ENCODE measurements at regions not wholly inside any gene's neighbourhood (a gene's known extent, or its start where the extent isn't known, plus 50 kb on each side); places are given as distances from the start of the nearest gene placed in this dataset.

- TF ChIP-seq CTCF (IDR thresholded peaks at IDR 0.05) = no peak
- H4K20me1 ChIP-seq (ENCODE audit: insufficient read depth, low read length) = no peaks in the 10 kb centered on the region
- H3K79me2 ChIP-seq (ENCODE audit: insufficient read depth, low read length) = no peaks in the 10 kb centered on the region
- no peak overlapping the region for H3K4me3 ChIP-seq (replicated peaks in 1 of 3; ENCODE audit: low read depth in 2 of 3, low read length in 3 of 3)
- H3K27me3 Mint-ChIP-seq (ENCODE audit: low read depth in 3 of 3) = no peaks in the 10 kb centered on the region
- H3K9me3 Mint-ChIP-seq = peaks cover 0 to 2% (median 0%) of the 10 kb centered on the region in 7 donors
- WGBS (ENCODE audit: insufficient coverage) = no CpG with 5 or more reads among the region's 1 CpG
- no peak overlapping the region for H3K4me2 ChIP-seq (replicated peaks; ENCODE audit: extremely low read depth, low read length, poor library complexity, severe bottlenecking)
- intact Hi-C loops (cut with micrococcal nuclease) = no loop called here
- no peak overlapping the region for H3K4me3 Mint-ChIP-seq
- H3K27me3 ChIP-seq (ENCODE audit: control insufficient read depth in 2 of 2, insufficient read depth in 2 of 2, low read length in 2 of 2) = no peaks in the 10 kb centered on the region
- H3K36me3 ChIP-seq (replicated peaks in 1 of 2; ENCODE audit: control insufficient read depth in 1 of 2, insufficient read depth in 2 of 2, low read length in 2 of 2) = no peaks in the 10 kb centered on the region
- no peak overlapping the region for H3K27ac ChIP-seq (ENCODE audit: low read depth in 1 of 2, low read length in 2 of 2)
- no peaks in the 10 kb centered on the region for H3K4me1 ChIP-seq (ENCODE audit: control insufficient read depth in 1 of 2, insufficient read depth in 2 of 2, low read length in 2 of 2)
- H3K9me3 ChIP-seq (replicated peaks in 1 of 2; ENCODE audit: control insufficient read depth in 1 of 2, insufficient read depth in 1 of 2, low read length in 2 of 2) = no peaks in the 10 kb centered on the region
- H3K9ac ChIP-seq (ENCODE audit: insufficient read depth, low read length, poor library complexity, severe bottlenecking) = no peak overlapping the region
- no peak overlapping the region for H2AFZ ChIP-seq (ENCODE audit: insufficient read depth, low read depth, low read length, poor library complexity, severe bottlenecking)
- H3K27ac Mint-ChIP-seq = no peak overlapping the region
- H3K4me1 Mint-ChIP-seq = no peaks in the 10 kb centered on the region
- no peaks in the 10 kb centered on the region for H3K36me3 Mint-ChIP-seq
- no peak for DNase-seq
These were observed 271.6 kb downstream of the DTHD1 start for GRCh38 chr4:36553029-36553428.

GRCh38 chr4:36553453-36553852 lies 272.0 kb downstream of the DTHD1 start:
- H3K4me3 Mint-ChIP-seq = no peak overlapping the region
- H3K79me2 ChIP-seq (ENCODE audit: insufficient read depth, low read length) = no peaks in the 10 kb centered on the region
- no peaks in the 10 kb centered on the region for H3K36me3 Mint-ChIP-seq
- no peak overlapping the region for H3K9ac ChIP-seq (ENCODE audit: insufficient read depth, low read length, poor library complexity, severe bottlenecking)
- DNase-seq = no peak
- intact Hi-C loops (cut with micrococcal nuclease) = no loop called here
- H3K9me3 Mint-ChIP-seq = peaks cover 0 to 2% (median 0%) of the 10 kb centered on the region in 7 donors
- no CpG with 5 or more reads among the region's 3 CpGs for WGBS (ENCODE audit: insufficient coverage)
- H3K36me3 ChIP-seq (replicated peaks in 1 of 2; ENCODE audit: control insufficient read depth in 1 of 2, insufficient read depth in 2 of 2, low read length in 2 of 2) = no peaks in the 10 kb centered on the region
- no peak overlapping the region for H2AFZ ChIP-seq (ENCODE audit: insufficient read depth, low read depth, low read length, poor library complexity, severe bottlenecking)
- no peak overlapping the region for H3K27ac Mint-ChIP-seq
- no peaks in the 10 kb centered on the region for H3K27me3 Mint-ChIP-seq (ENCODE audit: low read depth in 3 of 3)
- H3K4me1 Mint-ChIP-seq = no peaks in the 10 kb centered on the region
- H3K9me3 ChIP-seq (replicated peaks in 1 of 2; ENCODE audit: control insufficient read depth in 1 of 2, insufficient read depth in 1 of 2, low read length in 2 of 2) = no peaks in the 10 kb centered on the region
- H3K4me3 ChIP-seq (replicated peaks in 1 of 3; ENCODE audit: low read depth in 2 of 3, low read length in 3 of 3) = no peak overlapping the region
- no peak overlapping the region for H3K27ac ChIP-seq (ENCODE audit: low read depth in 1 of 2, low read length in 2 of 2)
- H3K4me1 ChIP-seq (ENCODE audit: control insufficient read depth in 1 of 2, insufficient read depth in 2 of 2, low read length in 2 of 2) = no peaks in the 10 kb centered on the region
- no peaks in the 10 kb centered on the region for H4K20me1 ChIP-seq (ENCODE audit: insufficient read depth, low read length)
- no peak for TF ChIP-seq CTCF (IDR thresholded peaks at IDR 0.05)
- H3K4me2 ChIP-seq (replicated peaks; ENCODE audit: extremely low read depth, low read length, poor library complexity, severe bottlenecking) = no peak overlapping the region
- no peaks in the 10 kb centered on the region for H3K27me3 ChIP-seq (ENCODE audit: control insufficient read depth in 2 of 2, insufficient read depth in 2 of 2, low read length in 2 of 2)
